Omental fat pad (tissue), 3 donors: ENCODE measurements at regions not wholly inside any gene's neighbourhood (a gene's known extent, or its start where the extent isn't known, plus 50 kb on each side); places are given as distances from the start of the nearest gene placed in this dataset.

ENCODE experiments used
- ATAC-seq: fragments of 150-250 bp; one replicate; pipeline ENCODE4 v1.9.1; 2016; ENCODE audit warnings: mild to moderate bottlenecking, moderate library complexity; ENCODE audit not compliant: low FRiP score
- DNase-seq: peaks from one replicate; pipeline ENCODE4 v3.0.0-alpha.2; 2019; ENCODE audit warnings: low spot score
- TF ChIP-seq, protein P1 (sequence below), 3 donors: fragments of 450-650 bp; IDR thresholded peaks; one replicate each; pipeline ENCODE4 v1.5.1; 2016 to 2017; ENCODE audit warnings: antibody characterized with exemption in 3 of 3, mild to moderate bottlenecking in 3 of 3, moderate library complexity in 2 of 3

DNA sequence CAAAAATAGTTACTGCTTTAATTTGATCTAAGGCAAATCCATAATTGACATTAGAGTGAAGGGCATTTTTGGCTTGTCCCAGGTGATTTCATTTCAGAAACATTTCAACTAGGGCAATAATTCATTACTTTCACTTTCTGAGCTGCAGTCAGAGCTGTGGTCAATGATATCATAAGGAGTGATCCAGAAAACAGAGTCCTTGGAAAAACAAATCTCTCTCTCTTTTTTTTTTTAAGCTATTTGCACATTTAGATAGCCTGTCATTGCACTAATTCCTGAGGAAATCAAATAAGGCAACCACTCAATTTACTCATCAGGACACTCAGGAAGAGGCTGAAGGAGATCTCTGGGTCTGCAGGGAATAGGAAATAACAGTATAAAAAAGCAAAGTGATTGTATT lies 269.5 kb upstream of the LRRC3B start:
- no peak for DNase-seq
- TF ChIP-seq, protein P1, sequence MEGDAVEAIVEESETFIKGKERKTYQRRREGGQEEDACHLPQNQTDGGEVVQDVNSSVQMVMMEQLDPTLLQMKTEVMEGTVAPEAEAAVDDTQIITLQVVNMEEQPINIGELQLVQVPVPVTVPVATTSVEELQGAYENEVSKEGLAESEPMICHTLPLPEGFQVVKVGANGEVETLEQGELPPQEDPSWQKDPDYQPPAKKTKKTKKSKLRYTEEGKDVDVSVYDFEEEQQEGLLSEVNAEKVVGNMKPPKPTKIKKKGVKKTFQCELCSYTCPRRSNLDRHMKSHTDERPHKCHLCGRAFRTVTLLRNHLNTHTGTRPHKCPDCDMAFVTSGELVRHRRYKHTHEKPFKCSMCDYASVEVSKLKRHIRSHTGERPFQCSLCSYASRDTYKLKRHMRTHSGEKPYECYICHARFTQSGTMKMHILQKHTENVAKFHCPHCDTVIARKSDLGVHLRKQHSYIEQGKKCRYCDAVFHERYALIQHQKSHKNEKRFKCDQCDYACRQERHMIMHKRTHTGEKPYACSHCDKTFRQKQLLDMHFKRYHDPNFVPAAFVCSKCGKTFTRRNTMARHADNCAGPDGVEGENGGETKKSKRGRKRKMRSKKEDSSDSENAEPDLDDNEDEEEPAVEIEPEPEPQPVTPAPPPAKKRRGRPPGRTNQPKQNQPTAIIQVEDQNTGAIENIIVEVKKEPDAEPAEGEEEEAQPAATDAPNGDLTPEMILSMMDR (IDR thresholded peaks at IDR 0.05), result no peak
- no peak for ATAC-seq

DNA sequence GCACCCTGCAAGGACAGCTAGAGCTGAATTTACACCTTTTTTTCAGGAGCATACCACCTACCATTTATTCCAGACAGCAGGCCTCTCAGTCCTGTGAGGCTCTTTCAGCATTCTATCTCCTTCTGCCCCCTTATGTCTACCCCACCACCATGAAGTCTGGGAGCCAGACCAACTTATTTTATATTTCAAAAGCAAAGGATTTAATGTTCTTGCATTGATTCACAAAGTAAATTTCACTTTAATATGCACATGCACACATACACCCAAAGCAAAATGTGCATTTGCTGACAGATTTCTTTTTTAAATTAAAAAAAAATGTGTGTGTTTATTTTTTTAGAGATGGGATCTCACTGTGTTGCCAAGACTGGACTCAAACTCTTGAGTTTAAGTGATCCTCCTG lies 264.2 kb upstream of the LRRC3B start:
- ATAC-seq (no peak), DNase-seq (no peak)
- TF ChIP-seq, protein P1 (IDR thresholded peaks at IDR 0.05), result no peak

DNA sequence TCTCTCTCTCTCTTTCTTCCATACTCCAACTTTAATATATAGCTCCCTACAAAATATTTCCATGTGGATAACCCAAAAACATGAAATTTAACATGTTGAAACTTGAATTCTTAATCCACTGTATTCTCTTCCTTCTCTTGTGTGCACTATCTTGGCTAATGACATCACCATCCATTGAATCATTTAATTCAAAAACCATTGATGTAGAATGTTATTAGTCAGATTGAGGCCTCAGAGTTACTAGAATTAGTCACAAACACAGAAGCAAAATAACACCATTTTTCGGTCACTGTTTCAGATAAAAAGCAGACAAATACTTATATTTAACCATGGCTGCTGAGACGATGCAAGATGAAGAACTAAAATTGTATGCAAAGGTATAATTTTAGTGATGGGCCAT lies 256.9 kb upstream of the LRRC3B start:
- no peak for DNase-seq
- ATAC-seq, result no peak
- TF ChIP-seq, protein P1 (IDR thresholded peaks at IDR 0.05), result no peak

DNA sequence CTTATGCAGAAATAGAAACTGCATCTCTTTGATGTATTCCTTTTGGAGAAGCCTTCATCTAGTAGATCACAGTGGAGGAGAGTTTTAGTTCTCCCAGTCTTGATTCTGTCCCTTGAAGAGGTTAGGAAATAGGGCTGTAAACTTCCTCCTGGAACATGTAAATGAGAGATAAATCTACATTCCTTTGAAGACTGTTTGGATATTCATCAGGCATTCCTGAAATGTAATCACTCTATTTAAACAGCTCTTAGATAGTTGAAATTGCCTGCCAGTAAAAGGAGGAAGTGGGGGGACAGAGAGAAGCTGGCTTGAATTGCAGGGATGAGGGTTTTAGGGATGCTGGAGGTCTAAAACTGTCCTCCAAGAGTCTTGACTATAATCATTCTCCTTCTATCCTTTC lies 254.3 kb upstream of the LRRC3B start:
- ATAC-seq, result no peak

DNA sequence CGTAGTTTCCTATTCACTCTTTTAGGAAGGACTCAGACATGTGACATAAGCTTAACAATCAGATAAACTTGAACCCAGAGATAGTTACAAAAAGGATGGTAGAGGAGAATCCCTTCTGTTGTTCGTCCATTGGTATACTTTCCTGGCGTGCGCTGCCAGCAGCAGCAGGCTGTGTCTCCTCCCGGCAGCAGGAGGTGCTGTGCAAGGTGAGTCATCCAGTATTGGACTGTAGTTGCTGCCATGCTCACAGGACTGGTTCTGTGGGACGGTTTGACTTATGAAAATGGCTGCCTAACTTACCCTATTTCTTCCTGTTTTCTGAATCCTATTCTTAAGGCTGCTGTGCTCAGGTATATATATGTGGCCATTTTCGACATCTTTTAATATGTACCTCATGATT lies 253.4 kb upstream of the LRRC3B start:
- ATAC-seq (no peak), DNase-seq (no peak)
- TF ChIP-seq, protein P1 (IDR thresholded peaks at IDR 0.05), result no peak

More for the DNA sequence above, 254.3 kb upstream of the LRRC3B start:
- DNase-seq, result no peak
- TF ChIP-seq, protein P1 (IDR thresholded peaks at IDR 0.05), result no peak

DNA sequence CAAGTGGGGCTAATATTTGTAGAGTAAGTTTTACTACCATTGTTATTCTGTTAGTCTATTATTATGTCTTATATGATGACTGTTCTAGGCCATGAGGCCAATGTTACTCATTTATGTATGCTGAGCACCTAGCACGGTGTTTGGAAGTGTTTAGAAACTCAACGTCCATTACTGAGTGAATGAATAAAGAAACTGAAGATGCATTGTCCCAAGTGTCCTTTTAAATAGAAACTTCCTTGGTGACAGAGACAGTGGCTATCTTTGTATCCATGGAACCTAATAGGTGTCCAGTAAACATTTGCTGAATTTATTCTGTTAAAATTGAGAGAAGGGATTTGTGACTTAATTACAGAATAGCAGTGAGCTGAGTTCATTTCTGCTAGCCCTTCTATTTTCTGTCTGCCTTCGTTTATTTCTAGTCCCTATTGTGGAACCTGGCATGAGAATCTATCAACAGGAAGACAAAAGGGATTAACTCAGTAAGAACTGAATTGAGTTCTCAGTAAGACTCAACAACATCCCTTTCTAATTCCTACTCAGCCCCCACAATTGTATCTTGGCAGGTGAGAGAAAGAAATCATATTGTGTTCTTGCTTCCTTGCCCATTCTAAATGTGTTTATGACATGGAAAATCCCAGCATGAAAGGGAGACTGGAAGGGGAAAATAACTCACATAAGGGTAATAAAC lies 246.6 kb upstream of the LRRC3B start:
- TF ChIP-seq, protein P1 (IDR thresholded peaks at IDR 0.05), result no peak

DNA sequence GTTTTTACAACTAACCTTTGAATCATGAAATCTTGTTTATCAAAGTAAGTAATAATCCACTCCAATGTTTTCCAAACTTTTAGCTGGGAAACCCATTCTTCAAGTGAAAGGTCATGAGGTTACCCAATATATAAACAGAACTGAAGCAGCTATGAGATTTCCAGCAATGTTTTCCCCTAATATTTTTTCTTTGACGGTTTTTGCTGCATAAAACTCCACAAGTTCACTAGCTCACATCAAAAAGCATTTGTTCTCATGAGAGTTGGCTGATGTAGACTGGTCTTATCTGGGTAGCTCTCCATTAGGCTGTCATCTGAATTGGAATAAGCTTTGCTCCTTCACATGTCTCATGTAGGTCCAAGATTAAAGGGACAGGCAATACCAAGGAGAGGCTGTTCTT lies 241.2 kb upstream of the LRRC3B start:
- ATAC-seq (no peak), DNase-seq (no peak)
- TF ChIP-seq, protein P1 (IDR thresholded peaks at IDR 0.05), result no peak

More for the DNA sequence above, 246.6 kb upstream of the LRRC3B start:
- ATAC-seq (no peak), DNase-seq (no peak)
